ENCODE measurements at regions not wholly inside any gene's neighbourhood (a gene's known extent, or its start where the extent isn't known, plus 50 kb on each side); places are given as distances from the start of the nearest gene placed in this dataset.
A peak's percentile ranks its signal among the peaks of the same experiment; 100 is the strongest.

GRCh38 chr15:70558406-70559264, 204.7 kb downstream of the UACA start:
- H3K27me3 Mint-ChIP-seq (ENCODE audit: insufficient read depth, low read depth), result peaks cover 8% of the 10 kb centered on the region
- no peak overlapping the region for H3K4me3 ChIP-seq
- H3K27ac Mint-ChIP-seq, result no peak overlapping the region
- no peak overlapping the region for H3K9ac ChIP-seq
- no peaks in the 10 kb centered on the region for H3K9me3 ChIP-seq (ENCODE audit: low read depth)
- H3K36me3 ChIP-seq, result no peaks in the 10 kb centered on the region
- peaks cover 13% of the 10 kb centered on the region for H3K4me1 ChIP-seq
- H3K27me3 ChIP-seq, result no peaks in the 10 kb centered on the region
- H3K4me3 Mint-ChIP-seq, result no peak overlapping the region
- H2AFZ ChIP-seq (replicated peaks), result no peak overlapping the region
- peaks cover 1% of the 10 kb centered on the region for H3K36me3 Mint-ChIP-seq
- H3K27ac ChIP-seq, result no peak overlapping the region
- H3F3A ChIP-seq (ENCODE audit: low read depth), result peaks cover 5% of the 10 kb centered on the region
- H3K4me1 Mint-ChIP-seq, result peaks cover 6% of the 10 kb centered on the region
- H3K4me2 ChIP-seq, result no peak overlapping the region
- H4K20me1 ChIP-seq (ENCODE audit: low read depth), result no peaks in the 10 kb centered on the region
- no peak for DNase-seq (ENCODE audit: low spot score)
- no peaks in the 10 kb centered on the region for H3K79me2 ChIP-seq (ENCODE audit: low read depth)
- H3K9me3 Mint-ChIP-seq, result peaks cover 3% of the 10 kb centered on the region
- TF ChIP-seq EZH2 (IDR thresholded peaks at IDR 0.05) (no peak), EZH2phosphoT487 (IDR thresholded peaks at IDR 0.05) (no peak), CTCF (IDR thresholded peaks at IDR 0.05) (no peak)

DNA sequence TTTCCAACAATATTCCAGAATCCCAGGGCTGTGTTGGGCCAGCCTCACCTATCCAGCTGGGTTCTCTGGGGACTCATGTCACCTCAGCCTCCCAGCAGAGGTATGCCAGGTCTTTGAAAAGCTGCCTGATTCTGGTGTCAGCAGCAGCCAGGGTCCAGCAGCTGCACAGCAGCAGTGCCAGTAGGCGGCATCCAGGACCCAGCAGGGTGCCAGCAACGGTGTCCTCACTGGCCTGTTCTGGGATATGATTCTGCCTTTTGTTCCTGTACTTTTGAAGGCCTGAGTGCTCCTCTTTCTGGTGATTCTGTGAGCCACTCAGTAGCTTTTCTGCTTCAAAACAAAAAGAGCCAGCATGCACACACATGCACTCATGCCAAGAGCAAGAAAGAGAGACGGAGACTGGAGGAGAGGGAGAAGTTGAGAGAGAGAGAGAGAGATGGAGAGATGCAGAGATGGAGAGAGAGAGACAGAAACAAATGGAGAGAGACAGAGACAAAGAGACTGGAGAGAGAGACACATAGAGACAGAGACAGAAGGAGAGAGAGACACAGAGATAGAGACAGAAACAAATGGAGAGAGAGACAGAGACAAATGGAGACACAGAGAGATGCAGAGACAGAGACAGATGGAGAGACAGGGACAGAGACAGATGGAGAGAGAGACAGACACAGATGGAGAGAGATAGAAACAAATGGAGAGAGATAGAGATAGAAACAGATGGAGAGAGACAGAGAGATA, 205.7 kb downstream of the UACA start:
- no peaks in the 10 kb centered on the region for H3K27me3 ChIP-seq
- H2AFZ ChIP-seq (replicated peaks), result no peak overlapping the region
- Mint-ChIP-seq H3K9me3 (peaks cover 1% of the 10 kb centered on the region), H3K36me3 (peaks cover 1% of the 10 kb centered on the region), H3K4me3 (no peak overlapping the region), H3K4me1 (peaks cover 6% of the 10 kb centered on the region), H3K27ac (no peak overlapping the region), H3K27me3 (ENCODE audit: insufficient read depth, low read depth) (peaks cover 8% of the 10 kb centered on the region)
- no peaks in the 10 kb centered on the region for H4K20me1 ChIP-seq (ENCODE audit: low read depth)
- DNase-seq (ENCODE audit: low spot score), result no peak
- H3K4me1 ChIP-seq, result peaks cover 13% of the 10 kb centered on the region
- no peak overlapping the region for H3K4me3 ChIP-seq
- no peak for TF ChIP-seq EZH2 (IDR thresholded peaks at IDR 0.05)
- no peak for TF ChIP-seq CTCF (IDR thresholded peaks at IDR 0.05)
- no peak for TF ChIP-seq EZH2phosphoT487 (IDR thresholded peaks at IDR 0.05)
- H3K36me3 ChIP-seq, result no peaks in the 10 kb centered on the region
- no peak overlapping the region for H3K27ac ChIP-seq
- no peaks in the 10 kb centered on the region for H3K79me2 ChIP-seq (ENCODE audit: low read depth)
- H3F3A ChIP-seq (ENCODE audit: low read depth), result peaks cover 5% of the 10 kb centered on the region
- no peak overlapping the region for H3K9ac ChIP-seq
- H3K4me2 ChIP-seq, result no peak overlapping the region
- no peaks in the 10 kb centered on the region for H3K9me3 ChIP-seq (ENCODE audit: low read depth)

DNA sequence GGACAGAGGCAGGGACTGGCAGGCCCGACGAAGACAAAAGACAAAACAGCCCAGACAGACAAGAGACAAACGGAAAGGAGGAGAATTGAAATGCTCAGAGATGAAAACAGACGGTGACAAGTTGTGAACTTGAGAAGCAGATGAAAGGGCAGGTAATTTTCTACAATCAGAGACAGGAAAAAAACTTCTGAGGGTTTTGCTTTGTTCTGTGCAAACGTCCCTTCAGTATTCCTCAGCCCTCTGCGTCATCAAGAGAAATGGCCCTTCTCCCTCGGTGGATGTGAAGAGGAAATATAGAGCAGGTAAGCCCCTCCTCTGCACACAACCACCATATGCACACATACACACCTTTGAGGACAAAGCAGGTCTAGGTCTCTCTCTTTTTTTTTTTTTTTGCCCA, 206.6 kb downstream of the UACA start:
- Histone ChIP-seq H3F3A (ENCODE audit: low read depth) (peaks cover 5% of the 10 kb centered on the region), H3K9ac (no peak overlapping the region), H2AFZ (replicated peaks) (peak overlapping the region; percentile 70), H3K4me2 (no peak overlapping the region), H3K79me2 (ENCODE audit: low read depth) (no peaks in the 10 kb centered on the region), H3K4me1 (peaks cover 13% of the 10 kb centered on the region), H3K36me3 (no peaks in the 10 kb centered on the region), H3K4me3 (no peak overlapping the region), H4K20me1 (ENCODE audit: low read depth) (no peaks in the 10 kb centered on the region), H3K9me3 (ENCODE audit: low read depth) (no peaks in the 10 kb centered on the region), H3K27ac (no peak overlapping the region), H3K27me3 (no peaks in the 10 kb centered on the region)
- Mint-ChIP-seq H3K4me1 (peaks cover 6% of the 10 kb centered on the region), H3K4me3 (no peak overlapping the region), H3K27ac (no peak overlapping the region), H3K27me3 (ENCODE audit: insufficient read depth, low read depth) (peaks cover 6% of the 10 kb centered on the region), H3K36me3 (no peaks in the 10 kb centered on the region), H3K9me3 (peaks cover 3% of the 10 kb centered on the region)
- no peak for DNase-seq (ENCODE audit: low spot score)
- TF ChIP-seq CTCF (IDR thresholded peaks at IDR 0.05) (no peak), EZH2phosphoT487 (IDR thresholded peaks at IDR 0.05) (no peak), EZH2 (IDR thresholded peaks at IDR 0.05) (no peak)
